ENCODE measurements at regions not wholly inside any gene's neighbourhood (a gene's known extent, or its start where the extent isn't known, plus 50 kb on each side); places are given as distances from the start of the nearest gene placed in this dataset.

- no peaks in the 10 kb centered on the region for H3K36me3 Mint-ChIP-seq (ENCODE audit: low read depth)
- no peak for DNase-seq (ENCODE audit: low spot score)
- peaks cover 3% of the 10 kb centered on the region for H3K4me1 Mint-ChIP-seq (ENCODE audit: low read depth)
- no peaks in the 10 kb centered on the region for H3K9me3 Mint-ChIP-seq
- H3K27me3 Mint-ChIP-seq (ENCODE audit: insufficient read depth) = no peaks in the 10 kb centered on the region
- H3K4me3 Mint-ChIP-seq = no peak overlapping the region
- no peak overlapping the region for H3K27ac Mint-ChIP-seq
- intact Hi-C loops (cut with micrococcal nuclease) = loop anchor here (5.0 kb wide), 2 partner anchors 124 to 589 kb away; partner anchors contain the start of gene ADSS2
Measured at GRCh38 chr1:245041058-245041698, 113.6 kb upstream of the KIF26B start.

- no peaks in the 10 kb centered on the region for H3K9me3 Mint-ChIP-seq
Measured at GRCh38 chr1:245039196-245039595, 115.6 kb upstream of the KIF26B start.

GRCh38 chr1:245036102-245036501, 118.7 kb upstream of the KIF26B start:
- no peaks in the 10 kb centered on the region for H3K27me3 Mint-ChIP-seq (ENCODE audit: insufficient read depth)
- H3K4me3 Mint-ChIP-seq = no peak overlapping the region
- intact Hi-C loops (cut with micrococcal nuclease) = no loop called here
- H3K9me3 Mint-ChIP-seq = no peaks in the 10 kb centered on the region
- no peak overlapping the region for H3K27ac Mint-ChIP-seq
- H3K36me3 Mint-ChIP-seq (ENCODE audit: low read depth) = no peaks in the 10 kb centered on the region
- no peak for DNase-seq (ENCODE audit: low spot score)
- H3K4me1 Mint-ChIP-seq (ENCODE audit: low read depth) = no peaks in the 10 kb centered on the region

More at GRCh38 chr1:245039196-245039595, 115.6 kb upstream of the KIF26B start:
- H3K36me3 Mint-ChIP-seq (ENCODE audit: low read depth) = no peaks in the 10 kb centered on the region
- no peaks in the 10 kb centered on the region for H3K4me1 Mint-ChIP-seq (ENCODE audit: low read depth)
- no peaks in the 10 kb centered on the region for H3K27me3 Mint-ChIP-seq (ENCODE audit: insufficient read depth)
- no peak for DNase-seq (ENCODE audit: low spot score)
- intact Hi-C loops (cut with micrococcal nuclease) = no loop called here
- no peak overlapping the region for H3K27ac Mint-ChIP-seq
- no peak overlapping the region for H3K4me3 Mint-ChIP-seq

GRCh38 chr1:245031041-245031440, 123.7 kb upstream of the KIF26B start:
- Mint-ChIP-seq H3K27ac (no peak overlapping the region), H3K9me3 (no peaks in the 10 kb centered on the region), H3K36me3 (ENCODE audit: low read depth) (no peaks in the 10 kb centered on the region), H3K4me3 (no peak overlapping the region), H3K27me3 (ENCODE audit: insufficient read depth) (no peaks in the 10 kb centered on the region), H3K4me1 (ENCODE audit: low read depth) (no peaks in the 10 kb centered on the region)
- no peak for DNase-seq (ENCODE audit: low spot score)
- intact Hi-C loops (cut with micrococcal nuclease) = no loop called here

- H3K27me3 Mint-ChIP-seq (ENCODE audit: insufficient read depth) = no peaks in the 10 kb centered on the region
- no peaks in the 10 kb centered on the region for H3K9me3 Mint-ChIP-seq
- no peak overlapping the region for H3K27ac Mint-ChIP-seq
- H3K36me3 Mint-ChIP-seq (ENCODE audit: low read depth) = no peaks in the 10 kb centered on the region
- no peaks in the 10 kb centered on the region for H3K4me1 Mint-ChIP-seq (ENCODE audit: low read depth)
- DNase-seq (ENCODE audit: low spot score) = no peak
- H3K4me3 Mint-ChIP-seq = no peak overlapping the region
- intact Hi-C loops (cut with micrococcal nuclease) = no loop called here
Measured at GRCh38 chr1:245026247-245026646, 128.5 kb upstream of the KIF26B start.

- H3K36me3 Mint-ChIP-seq (ENCODE audit: low read depth) = no peaks in the 10 kb centered on the region
- no peak overlapping the region for H3K27ac Mint-ChIP-seq
- no peaks in the 10 kb centered on the region for H3K9me3 Mint-ChIP-seq
- no peaks in the 10 kb centered on the region for H3K27me3 Mint-ChIP-seq (ENCODE audit: insufficient read depth)
- no peak for DNase-seq (ENCODE audit: low spot score)
- no peaks in the 10 kb centered on the region for H3K4me1 Mint-ChIP-seq (ENCODE audit: low read depth)
- intact Hi-C loops (cut with micrococcal nuclease) = no loop called here
- no peak overlapping the region for H3K4me3 Mint-ChIP-seq
Measured at GRCh38 chr1:245025525-245025924, 129.3 kb upstream of the KIF26B start.

- Mint-ChIP-seq H3K36me3 (ENCODE audit: low read depth) (no peaks in the 10 kb centered on the region), H3K9me3 (no peaks in the 10 kb centered on the region), H3K4me1 (ENCODE audit: low read depth) (no peaks in the 10 kb centered on the region), H3K27me3 (ENCODE audit: insufficient read depth) (no peaks in the 10 kb centered on the region), H3K27ac (no peak overlapping the region), H3K4me3 (no peak overlapping the region)
- DNase-seq (ENCODE audit: low spot score) = no peak
- intact Hi-C loops (cut with micrococcal nuclease) = no loop called here
Measured at GRCh38 chr1:245023222-245023621, 131.6 kb upstream of the KIF26B start.

GRCh38 chr1:245019910-245020486, 134.8 kb upstream of the KIF26B start:
- no peak overlapping the region for H3K4me3 Mint-ChIP-seq
- no peak overlapping the region for H3K27ac Mint-ChIP-seq
- no peak for DNase-seq (ENCODE audit: low spot score)
- no peaks in the 10 kb centered on the region for H3K4me1 Mint-ChIP-seq (ENCODE audit: low read depth)
- intact Hi-C loops (cut with micrococcal nuclease) = no loop called here
- no peaks in the 10 kb centered on the region for H3K27me3 Mint-ChIP-seq (ENCODE audit: insufficient read depth)
- no peaks in the 10 kb centered on the region for H3K36me3 Mint-ChIP-seq (ENCODE audit: low read depth)
- no peaks in the 10 kb centered on the region for H3K9me3 Mint-ChIP-seq

- Mint-ChIP-seq H3K4me1 (ENCODE audit: low read depth) (no peaks in the 10 kb centered on the region), H3K27ac (no peak overlapping the region), H3K27me3 (ENCODE audit: insufficient read depth) (peaks cover 2% of the 10 kb centered on the region), H3K4me3 (no peak overlapping the region), H3K9me3 (no peaks in the 10 kb centered on the region), H3K36me3 (ENCODE audit: low read depth) (no peaks in the 10 kb centered on the region)
- intact Hi-C loops (cut with micrococcal nuclease) = no loop called here
- DNase-seq (ENCODE audit: low spot score) = no peak
Measured at GRCh38 chr1:245016700-245017099, 138.1 kb upstream of the KIF26B start.

- Mint-ChIP-seq H3K9me3 (no peaks in the 10 kb centered on the region), H3K27ac (no peak overlapping the region), H3K36me3 (ENCODE audit: low read depth) (no peaks in the 10 kb centered on the region), H3K27me3 (ENCODE audit: insufficient read depth) (peaks cover 2% of the 10 kb centered on the region), H3K4me1 (ENCODE audit: low read depth) (no peaks in the 10 kb centered on the region), H3K4me3 (no peak overlapping the region)
- DNase-seq (ENCODE audit: low spot score) = no peak
- intact Hi-C loops (cut with micrococcal nuclease) = no loop called here
Measured at GRCh38 chr1:245015031-245015430, 139.8 kb upstream of the KIF26B start.

GRCh38 chr1:245014247-245015029, 140.3 kb upstream of the KIF26B start:
- H3K4me1 Mint-ChIP-seq (ENCODE audit: low read depth) = no peaks in the 10 kb centered on the region
- no peak overlapping the region for H3K4me3 Mint-ChIP-seq
- H3K27ac Mint-ChIP-seq = no peak overlapping the region

GRCh38 chr1:245010018-245010614, 144.7 kb upstream of the KIF26B start:
- DNase-seq (ENCODE audit: low spot score) = no peak
- H3K27me3 Mint-ChIP-seq (ENCODE audit: insufficient read depth) = peaks cover 2% of the 10 kb centered on the region
- no peaks in the 10 kb centered on the region for H3K4me1 Mint-ChIP-seq (ENCODE audit: low read depth)
- no peak overlapping the region for H3K4me3 Mint-ChIP-seq
- no peak overlapping the region for H3K27ac Mint-ChIP-seq
- intact Hi-C loops (cut with micrococcal nuclease) = no loop called here
- H3K9me3 Mint-ChIP-seq = no peaks in the 10 kb centered on the region
- no peaks in the 10 kb centered on the region for H3K36me3 Mint-ChIP-seq (ENCODE audit: low read depth)

More at GRCh38 chr1:245014247-245015029, 140.3 kb upstream of the KIF26B start:
- Mint-ChIP-seq H3K9me3 (no peaks in the 10 kb centered on the region), H3K27me3 (ENCODE audit: insufficient read depth) (peaks cover 2% of the 10 kb centered on the region), H3K36me3 (ENCODE audit: low read depth) (no peaks in the 10 kb centered on the region)
- intact Hi-C loops (cut with micrococcal nuclease) = no loop called here
- DNase-seq (ENCODE audit: low spot score) = no peak

GRCh38 chr1:245008761-245009160, 144.4 kb upstream of the HNRNPU start:
- intact Hi-C loops (cut with micrococcal nuclease) = no loop called here
- H3K36me3 Mint-ChIP-seq (ENCODE audit: low read depth) = no peaks in the 10 kb centered on the region
- no peak overlapping the region for H3K27ac Mint-ChIP-seq
- no peak overlapping the region for H3K4me3 Mint-ChIP-seq
- DNase-seq (ENCODE audit: low spot score) = no peak
- H3K4me1 Mint-ChIP-seq (ENCODE audit: low read depth) = no peaks in the 10 kb centered on the region
- H3K9me3 Mint-ChIP-seq = no peaks in the 10 kb centered on the region
- peaks cover 2% of the 10 kb centered on the region for H3K27me3 Mint-ChIP-seq (ENCODE audit: insufficient read depth)
